Stimulated activated CD4-positive, alpha-beta T cell treated with anti-CD3 and anti-CD28 coated beads, Interleukin-4, amount 100 ng/mL, for 1 hour (primary cell): ENCODE measurements at regions not wholly inside any gene's neighbourhood (a gene's known extent, or its start where the extent isn't known, plus 50 kb on each side); places are given as distances from the start of the nearest gene placed in this dataset.

ENCODE experiments used
- DNase-seq: peaks from one replicate; pipeline ENCODE4 v3.0.0-alpha.2; 2020

- no peak for DNase-seq
Measured at GRCh38 chr5:1943481-1943880, 60.8 kb upstream of the IRX4 start.

DNA sequence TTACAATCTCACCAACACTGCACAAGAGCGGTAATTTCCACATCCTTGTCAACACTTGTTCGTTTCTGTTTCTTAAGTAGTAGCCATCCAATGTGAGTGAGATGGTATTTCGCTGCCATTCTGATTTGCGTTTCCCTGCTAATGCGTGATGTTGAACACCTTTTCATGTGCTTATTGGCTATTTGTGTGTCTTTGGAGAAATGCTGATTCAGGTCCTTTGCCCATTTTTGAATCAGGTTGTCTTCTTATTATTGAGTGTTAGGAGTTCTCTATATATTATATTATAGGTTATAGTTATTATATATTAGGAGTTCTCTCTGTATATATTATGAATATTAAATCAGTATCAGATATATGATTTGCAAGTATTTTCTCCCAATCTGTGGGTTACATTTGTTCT lies 59.9 kb upstream of the IRX4 start:
- no peak for DNase-seq

GRCh38 chr5:1942158-1942557 lies 59.4 kb upstream of the IRX4 start:
- no peak for DNase-seq

GRCh38 chr5:1939256-1939655 lies 56.5 kb upstream of the IRX4 start:
- no peak for DNase-seq

DNA sequence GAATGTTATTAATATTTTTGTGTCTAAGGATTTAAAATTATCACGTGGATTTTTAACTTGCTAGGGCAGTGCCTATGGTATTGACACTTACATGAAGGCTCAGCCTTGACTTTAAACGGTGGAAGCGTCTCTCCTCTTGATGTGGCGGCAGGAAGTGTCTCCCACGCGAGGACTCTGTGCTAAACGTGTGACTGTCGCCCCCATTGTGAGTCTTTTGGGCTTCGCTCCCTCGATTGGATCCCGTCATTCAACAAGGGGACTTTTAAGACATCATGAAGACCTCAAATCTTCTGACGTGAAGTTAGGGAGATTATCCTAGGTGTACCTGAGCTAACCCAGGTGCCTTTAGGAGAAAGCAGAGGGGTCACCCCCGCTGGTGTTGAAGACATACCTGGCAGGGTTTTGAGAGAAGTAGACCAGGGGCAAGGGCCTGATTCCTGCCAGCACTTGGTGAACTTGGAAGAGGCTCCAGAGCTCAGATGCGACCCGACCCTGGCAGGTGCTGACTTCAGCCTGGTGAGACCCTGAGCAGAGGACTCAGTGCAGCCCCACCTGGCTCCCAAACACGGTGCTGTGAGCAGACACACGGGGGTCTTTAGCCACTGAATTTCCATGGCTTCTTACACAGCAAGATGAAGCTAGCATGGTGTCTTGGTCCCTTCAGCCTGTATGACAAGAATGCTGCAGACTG lies 55.7 kb upstream of the IRX4 start:
- no peak for DNase-seq

- DNase-seq: no peak
Measured at GRCh38 chr5:1937590-1937989, 54.9 kb upstream of the IRX4 start.

DNA sequence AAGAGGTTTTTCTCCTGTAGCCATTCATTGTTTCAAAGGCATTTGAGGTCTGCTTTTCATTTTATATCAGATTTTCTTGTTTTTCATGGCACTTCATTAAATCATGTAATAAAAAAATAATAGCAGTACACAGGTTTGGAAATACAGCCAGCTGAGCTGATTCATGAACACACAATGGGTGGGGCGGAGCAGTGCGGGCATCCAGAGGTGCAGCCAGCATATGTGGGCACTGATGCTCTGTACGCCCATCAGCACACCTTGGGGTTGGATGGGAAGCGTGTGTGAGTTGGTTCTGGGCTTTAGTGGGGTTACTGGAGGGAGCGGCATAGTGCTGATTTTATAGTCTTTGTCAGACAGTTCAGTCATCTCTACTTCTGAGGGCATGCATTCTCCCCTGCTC lies 54.2 kb upstream of the IRX4 start:
- no peak for DNase-seq

DNA sequence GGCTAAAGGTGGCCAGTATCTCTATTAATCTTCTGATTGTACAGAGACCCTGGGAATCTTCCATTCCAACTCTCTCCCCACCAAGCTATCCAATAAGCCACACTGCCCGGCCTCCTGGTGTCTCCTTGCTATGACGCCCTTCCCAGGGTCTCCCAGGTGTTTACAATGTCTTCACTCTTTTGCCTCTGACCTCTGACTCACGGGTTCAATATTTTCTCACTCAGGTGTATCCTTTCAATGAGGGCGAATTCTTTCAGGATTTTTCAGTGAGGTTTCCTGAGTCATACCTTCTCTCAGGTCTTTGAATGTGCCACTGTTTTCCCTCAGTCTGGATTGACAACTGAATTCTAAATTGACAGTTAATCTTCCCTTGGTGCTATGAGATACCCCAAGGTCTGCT lies 53.7 kb upstream of the IRX4 start:
- no peak for DNase-seq

- no peak for DNase-seq
Measured at GRCh38 chr5:1934801-1935429, 52.2 kb upstream of the IRX4 start.

DNA sequence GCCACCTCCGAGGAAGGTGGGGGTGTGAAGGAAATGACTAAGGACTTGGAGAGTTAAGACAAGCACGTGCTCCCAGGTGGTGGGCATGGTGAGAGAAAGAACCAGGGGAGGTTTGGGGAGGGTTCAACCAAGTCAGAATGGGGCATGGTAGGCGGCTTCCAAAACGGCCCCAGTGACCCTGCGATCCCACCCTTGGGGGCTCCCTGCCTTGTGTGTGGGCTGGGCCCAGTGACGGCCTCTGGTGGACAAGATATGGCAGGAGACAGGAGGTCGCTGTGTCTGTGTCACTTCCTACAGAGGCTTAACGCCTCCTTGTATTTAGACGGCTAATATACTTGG lies 51.3 kb upstream of the IRX4 start:
- DNase-seq: no peak

DNA sequence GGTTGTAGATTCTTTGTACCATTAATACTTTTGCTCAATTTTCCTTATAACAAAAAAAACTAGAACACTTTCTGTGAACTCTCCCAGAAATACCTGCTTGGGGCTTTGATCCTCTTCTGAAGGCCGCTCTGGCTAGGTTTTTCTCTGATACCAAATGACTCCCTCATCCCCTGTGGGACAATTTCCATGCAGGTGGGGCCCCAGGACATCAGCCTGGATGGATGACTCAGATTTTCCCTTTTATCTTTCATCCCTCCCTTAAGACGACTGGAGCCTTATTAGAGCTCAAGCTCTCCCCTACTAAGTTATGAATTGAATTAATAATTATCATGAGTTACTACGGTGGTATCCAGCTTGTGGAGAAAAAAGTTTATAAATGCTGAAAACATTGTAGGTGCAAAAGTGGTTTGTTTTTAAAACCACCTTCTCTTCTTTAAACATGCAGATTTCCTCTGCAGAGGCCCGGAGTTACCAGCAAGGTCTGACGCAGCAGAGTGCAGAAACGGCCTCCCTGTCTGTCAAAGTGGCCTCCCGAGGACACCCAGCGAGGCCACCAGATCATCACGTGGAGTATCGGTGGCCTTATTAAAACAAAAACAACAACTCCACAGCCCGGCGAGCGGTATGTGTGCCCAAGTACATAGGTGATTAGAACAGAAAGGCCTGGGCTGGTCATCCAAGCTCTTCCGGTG lies 50.8 kb upstream of the IRX4 start:
- no peak for DNase-seq
